ENCODE measurements at regions not wholly inside any gene's neighbourhood (a gene's known extent, or its start where the extent isn't known, plus 50 kb on each side); places are given as distances from the start of the nearest gene placed in this dataset.

GRCh38 chr2:71919708-71920107 is 228.0 kb downstream of the CYP26B1 start:
- TF ChIP-seq CTCF (IDR thresholded peaks at IDR 0.05), result no peak
- TF ChIP-seq POLR2A (IDR thresholded peaks at IDR 0.05), result no peak
- TF ChIP-seq EP300 (IDR thresholded peaks at IDR 0.05), result no peak

Data from tibial nerve (tissue), 4 donors.